ENCODE measurements at regions not wholly inside any gene's neighbourhood (a gene's known extent, or its start where the extent isn't known, plus 50 kb on each side); places are given as distances from the start of the nearest gene placed in this dataset.

GRCh38 chr2:225156853-225157451, 114.7 kb upstream of the DOCK10 start:
- no peak for DNase-seq
- TF ChIP-seq POLR2A (IDR thresholded peaks at IDR 0.05) (no peak), CTCF (IDR thresholded peaks at IDR 0.05) (no peak)
- Histone ChIP-seq H3K9me3 (no peaks in the 10 kb centered on the region), H3K27me3 (no peaks in the 10 kb centered on the region), H3K4me3 (no peak overlapping the region), H3K36me3 (no peaks in the 10 kb centered on the region), H3K27ac (no peak overlapping the region), H3K4me1 (no peaks in the 10 kb centered on the region)

- H3K27ac ChIP-seq, result no peak overlapping the region
- no peaks in the 10 kb centered on the region for H3K4me1 ChIP-seq
- no peaks in the 10 kb centered on the region for H3K9me3 ChIP-seq
- no peak for TF ChIP-seq CTCF (IDR thresholded peaks at IDR 0.05)
- TF ChIP-seq POLR2A (IDR thresholded peaks at IDR 0.05), result no peak
- no peak for DNase-seq
- H3K27me3 ChIP-seq, result no peaks in the 10 kb centered on the region
- no peaks in the 10 kb centered on the region for H3K36me3 ChIP-seq
- H3K4me3 ChIP-seq, result no peak overlapping the region
Measured at GRCh38 chr2:225140723-225141122, 98.5 kb upstream of the DOCK10 start.

GRCh38 chr2:225137971-225138370, 95.7 kb upstream of the DOCK10 start:
- H3K27ac ChIP-seq, result no peak overlapping the region
- H3K4me1 ChIP-seq, result no peaks in the 10 kb centered on the region
- no peaks in the 10 kb centered on the region for H3K36me3 ChIP-seq
- no peaks in the 10 kb centered on the region for H3K9me3 ChIP-seq
- TF ChIP-seq POLR2A (IDR thresholded peaks at IDR 0.05) (no peak), CTCF (IDR thresholded peaks at IDR 0.05) (no peak)
- no peaks in the 10 kb centered on the region for H3K27me3 ChIP-seq
- no peak for DNase-seq
- H3K4me3 ChIP-seq, result no peak overlapping the region

- H3K36me3 ChIP-seq, result no peaks in the 10 kb centered on the region
- TF ChIP-seq CTCF (IDR thresholded peaks at IDR 0.05), result no peak
- TF ChIP-seq POLR2A (IDR thresholded peaks at IDR 0.05), result no peak
- no peak for DNase-seq
- no peak overlapping the region for H3K27ac ChIP-seq
- no peaks in the 10 kb centered on the region for H3K9me3 ChIP-seq
- no peaks in the 10 kb centered on the region for H3K4me1 ChIP-seq
- H3K27me3 ChIP-seq, result no peaks in the 10 kb centered on the region
- no peak overlapping the region for H3K4me3 ChIP-seq
Measured at GRCh38 chr2:225136552-225136951, 94.3 kb upstream of the DOCK10 start.

- no peaks in the 10 kb centered on the region for H3K27me3 ChIP-seq
- H3K9me3 ChIP-seq, result no peaks in the 10 kb centered on the region
- no peaks in the 10 kb centered on the region for H3K4me1 ChIP-seq
- DNase-seq, result no peak
- H3K27ac ChIP-seq, result no peak overlapping the region
- no peak overlapping the region for H3K4me3 ChIP-seq
- TF ChIP-seq POLR2A (IDR thresholded peaks at IDR 0.05), result no peak
- TF ChIP-seq CTCF (IDR thresholded peaks at IDR 0.05), result no peak
- no peaks in the 10 kb centered on the region for H3K36me3 ChIP-seq
Measured at GRCh38 chr2:225131898-225132297, 89.6 kb upstream of the DOCK10 start.

GRCh38 chr2:225130093-225130492, 87.8 kb upstream of the DOCK10 start:
- TF ChIP-seq CTCF (IDR thresholded peaks at IDR 0.05) (no peak), POLR2A (IDR thresholded peaks at IDR 0.05) (no peak)
- H3K36me3 ChIP-seq, result no peaks in the 10 kb centered on the region
- DNase-seq, result no peak
- no peak overlapping the region for H3K4me3 ChIP-seq
- no peaks in the 10 kb centered on the region for H3K4me1 ChIP-seq
- no peaks in the 10 kb centered on the region for H3K9me3 ChIP-seq
- H3K27me3 ChIP-seq, result no peaks in the 10 kb centered on the region
- no peak overlapping the region for H3K27ac ChIP-seq
